Glutamatergic neuron (in vitro differentiated cells): ENCODE measurements at regions not wholly inside any gene's neighbourhood (a gene's known extent, or its start where the extent isn't known, plus 50 kb on each side); places are given as distances from the start of the nearest gene placed in this dataset.

Source experiments
- DNase-seq: peaks from one replicate; pipeline ENCODE4 v3.0.0; 2022
- H3K27ac Mint-ChIP-seq: one replicate; pipeline ENCODE4 v1.8.0; 2020; ENCODE audit warnings: mild to moderate bottlenecking, mixed read lengths, inconsistent platforms; ENCODE audit not compliant: unreplicated experiment
- H3K27me3 Mint-ChIP-seq: one replicate; pipeline ENCODE4 v1.8.0; 2020; ENCODE audit warnings: mild to moderate bottlenecking, moderate library complexity, mixed read lengths, inconsistent platforms; ENCODE audit not compliant: unreplicated experiment
- H3K36me3 Mint-ChIP-seq: one replicate; pipeline ENCODE4 v1.8.0; 2020; ENCODE audit warnings: mild to moderate bottlenecking, mixed read lengths, inconsistent platforms; ENCODE audit not compliant: unreplicated experiment
- H3K4me1 Mint-ChIP-seq: one replicate; pipeline ENCODE4 v1.8.0; 2020; ENCODE audit warnings: mild to moderate bottlenecking, low read depth, mixed read lengths, inconsistent platforms; ENCODE audit not compliant: unreplicated experiment
- H3K4me3 Mint-ChIP-seq: one replicate; pipeline ENCODE4 v1.8.0; 2020; ENCODE audit warnings: mild to moderate bottlenecking, mixed read lengths, inconsistent platforms; ENCODE audit not compliant: unreplicated experiment
- H3K9me3 Mint-ChIP-seq: one replicate; pipeline ENCODE4 v1.8.0; 2020; ENCODE audit warnings: mild to moderate bottlenecking, moderate library complexity, mixed read lengths, inconsistent platforms; ENCODE audit not compliant: unreplicated experiment
- CTCF ChIP-seq: fragments of 200-600 bp; sonication (generic); IDR thresholded peaks from one replicate; pipeline ENCODE4 v1.5.0; 2021; ENCODE audit not compliant: partially characterized antibody, unreplicated experiment

GRCh38 chr1:30512914-30513265 is 210.5 kb downstream of the MATN1 start:
- peaks cover 2% of the 10 kb centered on the region for H3K9me3 Mint-ChIP-seq

GRCh38 chr1:30511991-30512913 is 211.1 kb downstream of the MATN1 start:
- Mint-ChIP-seq H3K36me3 (peaks cover 6% of the 10 kb centered on the region), H3K27ac (no peak overlapping the region), H3K27me3 (peaks cover 2% of the 10 kb centered on the region), H3K4me3 (no peak overlapping the region), H3K4me1 (peaks cover 2% of the 10 kb centered on the region), H3K9me3 (peaks cover 2% of the 10 kb centered on the region)
- no peak for DNase-seq
- no peak for TF ChIP-seq CTCF

More at GRCh38 chr1:30512914-30513265, 210.5 kb downstream of the MATN1 start:
- peaks cover 2% of the 10 kb centered on the region for H3K4me1 Mint-ChIP-seq
- peaks cover 2% of the 10 kb centered on the region for H3K27me3 Mint-ChIP-seq
- TF ChIP-seq CTCF = no peak
- H3K36me3 Mint-ChIP-seq = peaks cover 6% of the 10 kb centered on the region
- no peak overlapping the region for H3K4me3 Mint-ChIP-seq
- no peak overlapping the region for H3K27ac Mint-ChIP-seq
- no peak for DNase-seq

- no peak for TF ChIP-seq CTCF
- no peak for DNase-seq
- no peak overlapping the region for H3K27ac Mint-ChIP-seq
These were observed 211.8 kb downstream of the MATN1 start for GRCh38 chr1:30511563-30511962.

GRCh38 chr1:30511106-30511505 is 212.3 kb downstream of the MATN1 start:
- Mint-ChIP-seq H3K4me1 (peaks cover 2% of the 10 kb centered on the region), H3K9me3 (peaks cover 2% of the 10 kb centered on the region), H3K27me3 (peaks cover 2% of the 10 kb centered on the region), H3K36me3 (peaks cover 6% of the 10 kb centered on the region), H3K4me3 (no peak overlapping the region), H3K27ac (no peak overlapping the region)
- no peak for TF ChIP-seq CTCF
- DNase-seq = no peak

More at GRCh38 chr1:30511563-30511962, 211.8 kb downstream of the MATN1 start:
- H3K4me1 Mint-ChIP-seq = peaks cover 2% of the 10 kb centered on the region
- H3K9me3 Mint-ChIP-seq = peaks cover 2% of the 10 kb centered on the region
- no peak overlapping the region for H3K4me3 Mint-ChIP-seq
- peaks cover 2% of the 10 kb centered on the region for H3K27me3 Mint-ChIP-seq
- H3K36me3 Mint-ChIP-seq = peaks cover 6% of the 10 kb centered on the region

GRCh38 chr1:30509670-30510069 is 213.7 kb downstream of the MATN1 start:
- Mint-ChIP-seq H3K4me1 (peaks cover 2% of the 10 kb centered on the region), H3K4me3 (no peak overlapping the region), H3K36me3 (peaks cover 6% of the 10 kb centered on the region), H3K27ac (no peak overlapping the region), H3K27me3 (no peaks in the 10 kb centered on the region), H3K9me3 (peaks cover 2% of the 10 kb centered on the region)
- no peak for TF ChIP-seq CTCF
- no peak for DNase-seq
